Neutrophil (primary cell): ENCODE measurements at regions not wholly inside any gene's neighbourhood (a gene's known extent, or its start where the extent isn't known, plus 50 kb on each side); places are given as distances from the start of the nearest gene placed in this dataset.

Experiments
- H3K27ac ChIP-seq: fragments of 200-600 bp; sonication (generic); 2 replicates; pipeline ENCODE4 v1.5.1; 2016; ENCODE audit warnings: mild to moderate bottlenecking, moderate library complexity
- H3K27me3 ChIP-seq: fragments of 200-600 bp; sonication (generic); 2 replicates; pipeline ENCODE4 v1.6.0; 2016; ENCODE audit warnings: mild to moderate bottlenecking
- H3K36me3 ChIP-seq: fragments of 200-600 bp; sonication (generic); 2 replicates; pipeline ENCODE4 v1.5.1; 2017
- H3K4me1 ChIP-seq, 2 experiments: fragments of 200-600 bp in 1 of 2; sonication (generic) in 1 of 2; 1 replicate in 1 of 2; 2 replicates in 1 of 2; pipeline versions ENCODE4 v1.5.1 to v1.6.1; 2013 to 2016; ENCODE audit warnings: low read depth in 1 of 2, low read length in 1 of 2, mild to moderate bottlenecking in 1 of 2, moderate library complexity in 1 of 2; ENCODE audit not compliant: control insufficient read depth in 1 of 2, insufficient read depth in 1 of 2
- H3K4me3 ChIP-seq, 2 experiments: fragments of 200-600 bp in 1 of 2; sonication (generic) in 1 of 2; 1 replicate in 1 of 2; 2 replicates in 1 of 2; pipeline ENCODE4 v1.5.1; 2013 to 2016; ENCODE audit warnings: low read depth in 1 of 2, low read length in 1 of 2, mild to moderate bottlenecking in 1 of 2, moderate library complexity in 1 of 2
- H3K9me3 ChIP-seq: fragments of 200-600 bp; sonication (generic); 2 replicates; pipeline ENCODE4 v1.5.1; 2016
- CTCF ChIP-seq: fragments of 200-600 bp; sonication (generic); IDR thresholded peaks from 2 replicates; pipeline ENCODE4 v1.5.1; 2016; ENCODE audit warnings: antibody characterized with exemption

- H3K36me3 ChIP-seq, result no peaks in the 10 kb centered on the region
- peaks cover 4 to 5% of the 10 kb centered on the region in 2 experiments for H3K4me1 ChIP-seq
- H3K27me3 ChIP-seq, result peaks cover 4% of the 10 kb centered on the region
- no peak for TF ChIP-seq CTCF
- H3K4me3 ChIP-seq, result no peak overlapping the region
- H3K9me3 ChIP-seq, result no peaks in the 10 kb centered on the region
- no peak overlapping the region for H3K27ac ChIP-seq
Measured at GRCh38 chr10:78996792-78997129, 72.0 kb upstream of the ZMIZ1 start.

- no peak for TF ChIP-seq CTCF
- Histone ChIP-seq H3K36me3 (no peaks in the 10 kb centered on the region), H3K27ac (no peak overlapping the region), H3K4me3 (no peak overlapping the region), H3K27me3 (peaks cover 4% of the 10 kb centered on the region), H3K4me1 (peaks cover 4 to 5% of the 10 kb centered on the region in 2 experiments), H3K9me3 (no peaks in the 10 kb centered on the region)
Measured at GRCh38 chr10:78997635-78998618, 70.8 kb upstream of the ZMIZ1 start.

GRCh38 chr10:79001082-79001885, 67.5 kb upstream of the ZMIZ1 start:
- no peaks in the 10 kb centered on the region for H3K36me3 ChIP-seq
- H3K4me3 ChIP-seq, result no peak overlapping the region
- no peaks in the 10 kb centered on the region for H3K9me3 ChIP-seq
- H3K27me3 ChIP-seq, result peaks cover 4% of the 10 kb centered on the region
- H3K4me1 ChIP-seq, result peaks cover 4 to 5% of the 10 kb centered on the region in 2 experiments
- TF ChIP-seq CTCF, result no peak
- no peak overlapping the region for H3K27ac ChIP-seq

- H3K27ac ChIP-seq, result no peak overlapping the region
- no peaks in the 10 kb centered on the region for H3K36me3 ChIP-seq
- H3K4me1 ChIP-seq, result peaks cover 4 to 5% of the 10 kb centered on the region in 2 experiments
- TF ChIP-seq CTCF, result no peak
- H3K9me3 ChIP-seq, result no peaks in the 10 kb centered on the region
- peaks cover 4% of the 10 kb centered on the region for H3K27me3 ChIP-seq
- H3K4me3 ChIP-seq, result no peak overlapping the region
Measured at GRCh38 chr10:79002336-79002735, 66.4 kb upstream of the ZMIZ1 start.

- H3K9me3 ChIP-seq, result no peaks in the 10 kb centered on the region
- H3K4me1 ChIP-seq, result no peaks in the 10 kb centered on the region
- peaks cover 4% of the 10 kb centered on the region for H3K27me3 ChIP-seq
- no peak overlapping the region for H3K27ac ChIP-seq
- no peak overlapping the region for H3K4me3 ChIP-seq
- H3K36me3 ChIP-seq, result no peaks in the 10 kb centered on the region
- TF ChIP-seq CTCF, result no peak
Measured at GRCh38 chr10:79003183-79004100, 65.3 kb upstream of the ZMIZ1 start.
